GM12878 (cell line): ENCODE measurements at regions not wholly inside any gene's neighbourhood (a gene's known extent, or its start where the extent isn't known, plus 50 kb on each side); places are given as distances from the start of the nearest gene placed in this dataset.

ENCODE experiments used
- ATAC-seq: fragments of 200-7000 bp; cut with Tn5 transposase; 3 replicates; pipeline ENCODE4 v1.9.1; 2020; ENCODE audit warnings: mild to moderate bottlenecking, moderate library complexity
- BruUV-seq: library from RNA; stranded (reverse); fragments of 400-500 nt; replicated peaks from 2 replicates; lab custom pipeline; 2021; lab: Mats Ljungman, UMichigan
- CTCF ChIA-PET: fragments of 300-600 bp; sonication (Branson Sonifier 250); formaldehyde crosslinking; extraction: SDS; loops from one replicate; lab custom pipeline; 2021; ENCODE audit warnings: inconsistent platforms; lab: Yijun Ruan, JAX
- POLR2A ChIA-PET: fragments of 350-600 bp; formaldehyde crosslinking; extraction: SDS; loops from one replicate; lab custom pipeline; 2021; ENCODE audit warnings: inconsistent platforms; lab: Charles Lee
- RAD21 ChIA-PET: fragments of 300-600 bp; sonication (Branson Sonifier 250); formaldehyde crosslinking; loops from one replicate; lab custom pipeline; 2023; ENCODE audit warnings: antibody characterized with exemption; ENCODE audit not compliant: unreplicated experiment; lab: Charles Lee
- SMC1A ChIA-PET: fragments of 300-600 bp; sonication (Branson Sonifier 250); formaldehyde crosslinking; loops from one replicate; lab custom pipeline; 2023; ENCODE audit not compliant: unreplicated experiment, uncharacterized antibody; lab: Charles Lee
- DNase-seq: peaks from one replicate; pipeline ENCODE4 v3.0.0-alpha.2; 2011; ENCODE audit warnings: low read depth, low spot score
- FAIRE-seq: peaks from 3 replicates; lab custom pipeline; 2011; peaks lifted over from hg19 to GRCh38; lab: Jason Lieb, UNC
- H2AFZ ChIP-seq: 2 replicates; pipeline ENCODE4 v1.6.0; 2011; ENCODE audit warnings: low read depth, low read length, control low read depth; ENCODE audit not compliant: control insufficient read depth
- H3K27ac ChIP-seq: 2 replicates; pipeline ENCODE4 v1.5.1; 2011; ENCODE audit warnings: control low read depth; ENCODE audit not compliant: control insufficient read depth, insufficient read depth
- H3K27me3 ChIP-seq, 2 experiments: replicated peaks in 1 of 2; 2 replicates each; pipeline versions ENCODE4 v1.6.0 to v1.6.1; 2011; ENCODE audit warnings: low read length in 1 of 2; ENCODE audit not compliant: control insufficient read depth in 2 of 2, insufficient read depth in 2 of 2
- H3K36me3 ChIP-seq, 2 experiments: 2 replicates each; pipeline ENCODE4 v1.5.1; 2011; ENCODE audit warnings: low read length in 1 of 2; ENCODE audit not compliant: control insufficient read depth in 2 of 2, insufficient read depth in 2 of 2
- H3K4me1 ChIP-seq: 2 replicates; pipeline ENCODE4 v1.6.1; 2011; ENCODE audit warnings: mild to moderate bottlenecking, low read length, moderate library complexity, mixed read lengths; ENCODE audit not compliant: control insufficient read depth, insufficient read depth
- H3K4me2 ChIP-seq: 2 replicates; pipeline ENCODE4 v1.6.0; 2011; ENCODE audit warnings: control low read depth; ENCODE audit not compliant: control insufficient read depth, insufficient read depth
- H3K4me3 ChIP-seq: fragments of 200-600 bp; sonication (generic); 2 replicates; pipeline ENCODE4 v1.5.1; 2016
- H3K79me2 ChIP-seq: 2 replicates; pipeline ENCODE4 v1.6.0; 2011; ENCODE audit warnings: low read length; ENCODE audit not compliant: control insufficient read depth, insufficient read depth
- H3K9ac ChIP-seq: 2 replicates; pipeline ENCODE4 v1.8.0; 2011; ENCODE audit warnings: low read length, control low read depth, mixed read lengths; ENCODE audit not compliant: control insufficient read depth, insufficient read depth
- H3K9me3 ChIP-seq: replicated peaks from 3 replicates; pipeline ENCODE4 v1.5.1; 2011; ENCODE audit warnings: mild to moderate bottlenecking, low read length; ENCODE audit not compliant: control insufficient read depth, insufficient read depth
- H4K20me1 ChIP-seq: 2 replicates; pipeline ENCODE4 v1.6.0; 2011; ENCODE audit not compliant: control insufficient read depth, insufficient read depth
- BCL3 ChIP-seq: IDR thresholded peaks from 2 replicates; pipeline ENCODE4 v1.6.1; 2011; ENCODE audit warnings: borderline replicate concordance, low read depth, mild to moderate bottlenecking, moderate library complexity, low read length; ENCODE audit not compliant: insufficient read depth, poor library complexity, severe bottlenecking
- MLLT1 ChIP-seq: fragments of 450-650 bp; IDR thresholded peaks from 2 replicates; pipeline ENCODE4 v1.6.1; 2016; ENCODE audit warnings: mild to moderate bottlenecking
- PAX8 ChIP-seq: fragments of 450-650 bp; IDR thresholded peaks from 2 replicates; pipeline ENCODE4 v1.6.1; 2017; ENCODE audit warnings: mild to moderate bottlenecking, moderate library complexity
- SREBF2 ChIP-seq: IDR thresholded peaks from 2 replicates; pipeline ENCODE4 v1.6.1; 2012; ENCODE audit warnings: mild to moderate bottlenecking, low read length
- TCF3 ChIP-seq: IDR thresholded peaks from 2 replicates; pipeline ENCODE4 v1.6.1; 2012; ENCODE audit warnings: low read depth, mild to moderate bottlenecking, low read length, borderline replicate concordance; ENCODE audit not compliant: insufficient read depth
- WGBS: methylation state at CpG from one replicate; pipeline ENCODE4 v1.1.6; 2016; ENCODE audit warnings: low lambda C conversion rate; ENCODE audit not compliant: insufficient replicate concordance, insufficient coverage; ENCODE audit errors: missing lambda C conversion rate; 5-methylcytosine and 5-hydroxymethylcytosine counted together
- in situ Hi-C: fragments of 300-500 bp; cut with MboI; formaldehyde crosslinking; loops from 9 replicates; pipeline ENCODE4 v1.14.3; 2018; ENCODE audit warnings: mixed read lengths
- intact Hi-C: fragments of 100-400 bp; cut with micrococcal nuclease; formaldehyde crosslinking; loops from one replicate; pipeline ENCODE4 v1.14.2; 2022; ENCODE audit not compliant: unreplicated experiment

- RAD21 ChIA-PET: no interaction called here
- no peaks in the 10 kb centered on the region for H4K20me1 ChIP-seq
- no TSS peak for BruUV-seq
- intact Hi-C loops (no loop called here), in situ Hi-C loops (no loop called here)
- H3K27ac ChIP-seq: no peak overlapping the region
- TF ChIP-seq PAX8 (no peak), TCF3 (no peak), MLLT1 (no peak), SREBF2 (no peak), BCL3 (no peak)
- no peaks in the 10 kb centered on the region for H3K4me1 ChIP-seq
- no peaks in the 10 kb centered on the region for H3K36me3 ChIP-seq
- DNase-seq (no peak), ATAC-seq (no peak), FAIRE-seq (no peak)
- WGBS: 0% methylated on average over 2 of the region's 2 CpGs
- H3K9me3 ChIP-seq: no peaks in the 10 kb centered on the region
- no peak overlapping the region for H3K4me3 ChIP-seq
- H2AFZ ChIP-seq: no peak overlapping the region
- POLR2A ChIA-PET: no interaction called here
- CTCF ChIA-PET: interaction anchor here (0.8 kb wide), 1 partner anchor 10 kb away, joined by 3 read pairs; no protein-coding TSS in a partner anchor
- no peak overlapping the region for H3K4me2 ChIP-seq
- no peak overlapping the region for H3K9ac ChIP-seq
- no peaks in the 10 kb centered on the region for H3K27me3 ChIP-seq
- SMC1A ChIA-PET: no interaction called here
- no peaks in the 10 kb centered on the region for H3K79me2 ChIP-seq
Observed at GRCh38 chr3:30078736-30079135, 527.7 kb upstream of the TGFBR2 start.
